A549 (cell line): ENCODE measurements at regions not wholly inside any gene's neighbourhood (a gene's known extent, or its start where the extent isn't known, plus 50 kb on each side); places are given as distances from the start of the nearest gene placed in this dataset.

ENCODE experiments used
- CTCF ChIP-seq: fragments of >200 bp; sonication (Bioruptor Twin); formaldehyde crosslinking; IDR thresholded peaks from 3 replicates; pipeline ENCODE4 v1.5.1; 2016
- POLR2A ChIP-seq: IDR thresholded peaks from 2 replicates; pipeline ENCODE4 v1.6.1; 2012; ENCODE audit warnings: mild to moderate bottlenecking, low read length
- POLR2AphosphoS2 ChIP-seq: conservative IDR thresholded peaks from 2 replicates; pipeline ENCODE4 v1.6.1; 2012; ENCODE audit warnings: low read length, improper control_type of control experiment, inconsistent platforms

DNA sequence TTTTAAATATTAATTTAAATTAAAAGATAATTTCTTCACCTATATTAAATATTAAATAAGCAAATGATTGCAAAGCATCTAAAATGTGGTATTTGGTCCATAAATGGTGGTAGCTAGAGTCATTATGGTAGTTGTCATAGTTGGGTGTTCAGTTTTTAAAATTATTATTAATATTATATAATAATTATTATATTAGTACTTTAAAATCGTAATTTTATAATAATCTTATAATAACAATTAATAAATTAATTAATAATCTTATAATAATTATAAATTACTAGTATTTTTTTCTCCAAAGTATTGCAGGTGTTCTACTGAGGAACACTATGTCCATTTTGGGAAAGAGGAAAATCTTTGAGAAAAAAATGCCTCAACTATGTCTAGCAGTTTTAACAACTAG lies 835.5 kb upstream of the GCFC2 start:
- TF ChIP-seq CTCF (no peak), POLR2A (no peak), POLR2AphosphoS2 (no peak)
